K562 (cell line): ENCODE measurements at regions not wholly inside any gene's neighbourhood (a gene's known extent, or its start where the extent isn't known, plus 50 kb on each side); places are given as distances from the start of the nearest gene placed in this dataset.

Source experiments
- ATAC-seq: fragments of 200-7000 bp; cut with Tn5 transposase; 3 replicates; pipeline ENCODE4 v1.9.1; 2020; ENCODE audit warnings: moderate library complexity
- BruUV-seq: library from RNA; stranded (reverse); fragments of 400-500 nt; replicated peaks from 2 replicates; lab custom pipeline; 2021; lab: Mats Ljungman, UMichigan
- CTCF ChIA-PET: fragments of 300-600 bp; formaldehyde crosslinking; extraction: SDS; loops from one replicate; lab custom pipeline; 2021; ENCODE audit warnings: low intra/inter-chr PET ratio; lab: Yijun Ruan, JAX
- POLR2A ChIA-PET: fragments of 300-600, 350-650 bp; sonication (Branson Sonifier 250); formaldehyde crosslinking; extraction: SDS; loops from one replicate; lab custom pipeline; 2021; ENCODE audit warnings: antibody characterized with exemption, inconsistent platforms; lab: Yijun Ruan, JAX
- DNase-seq, 4 experiments: peaks; one replicate each; pipeline versions ENCODE4 v3.0.0 to v3.0.0-alpha.2; 2011 to 2018; ENCODE audit warnings: low spot score in 3 of 4, mixed read lengths in 3 of 4; ENCODE audit errors: extremely low read depth in 1 of 4
- FAIRE-seq: peaks from 2 replicates; lab custom pipeline; 2011; peaks lifted over from hg19 to GRCh38; lab: Jason Lieb, UNC
- H2AFZ ChIP-seq: 2 replicates; pipeline ENCODE4 v1.6.0; 2011; ENCODE audit warnings: low read depth, low read length, control low read depth, inconsistent platforms
- H3K27ac ChIP-seq: fragments of 200-600 bp; 3 replicates; pipeline ENCODE4 v1.8.0; 2011; ENCODE audit warnings: low read depth, mild to moderate bottlenecking, control low read depth, inconsistent platforms, low read length, moderate library complexity, mixed read lengths; ENCODE audit errors: extremely low read depth
- H3K27me3 ChIP-seq, 2 experiments: fragments of 300-600 bp in 1 of 2; 2 replicates in 1 of 2; 3 replicates in 1 of 2; pipeline versions ENCODE4 v1.6.0 to v1.8.0; 2011; ENCODE audit warnings: inconsistent platforms in 2 of 2, low read length in 2 of 2, mild to moderate bottlenecking in 1 of 2, mixed read lengths in 1 of 2, moderate library complexity in 1 of 2; ENCODE audit not compliant: control insufficient read depth in 2 of 2, insufficient read depth in 2 of 2
- H3K36me3 ChIP-seq: fragments of 300-600 bp; 3 replicates; pipeline ENCODE4 v1.8.0; 2011; ENCODE audit warnings: mild to moderate bottlenecking, low read length, inconsistent platforms; ENCODE audit not compliant: control insufficient read depth, insufficient read depth
- H3K4me1 ChIP-seq, 2 experiments: fragments of 200-600 bp in 1 of 2; replicated peaks in 1 of 2; 2 replicates in 1 of 2; 3 replicates in 1 of 2; pipeline versions ENCODE4 v1.5.1 to v1.8.0; 2011; ENCODE audit warnings: inconsistent platforms in 2 of 2, low read length in 2 of 2, mild to moderate bottlenecking in 1 of 2, mixed read lengths in 1 of 2, moderate library complexity in 1 of 2; ENCODE audit not compliant: control insufficient read depth in 2 of 2, insufficient read depth in 2 of 2
- H3K4me2 ChIP-seq: 2 replicates; pipeline ENCODE4 v1.6.1; 2011; ENCODE audit warnings: low read length, control low read depth, inconsistent platforms, mixed read lengths; ENCODE audit not compliant: insufficient read depth
- H3K4me3 ChIP-seq: fragments of 200-600 bp; sonication (generic), shearing (Covaris generic); 2 replicates; pipeline ENCODE4 v1.5.1; 2016; ENCODE audit warnings: control low read depth, inconsistent platforms
- H3K79me2 ChIP-seq: fragments of 200-600 bp; 3 replicates; pipeline ENCODE4 v1.8.0; 2011; ENCODE audit warnings: low read length, inconsistent platforms; ENCODE audit not compliant: control insufficient read depth, insufficient read depth
- H3K9ac ChIP-seq, 2 experiments: 2 replicates each; pipeline versions ENCODE4 v1.6.0 to v1.6.1; 2011; ENCODE audit warnings: low read depth in 2 of 2, low read length in 2 of 2, control low read depth in 1 of 2, inconsistent platforms in 1 of 2, mild to moderate bottlenecking in 1 of 2, mixed read lengths in 1 of 2; ENCODE audit not compliant: insufficient read depth in 1 of 2
- H3K9me1 ChIP-seq: one replicate; pipeline ENCODE4 v1.6.0; 2011; ENCODE audit warnings: inconsistent platforms, mild to moderate bottlenecking, low read length, moderate library complexity; ENCODE audit not compliant: control insufficient read depth, insufficient read depth
- H3K9me3 ChIP-seq: replicated peaks from 2 replicates; pipeline ENCODE4 v1.5.1; 2011; ENCODE audit warnings: low read depth, low read length, inconsistent platforms; ENCODE audit not compliant: control insufficient read depth, insufficient read depth
- H4K20me1 ChIP-seq: replicated peaks from 2 replicates; pipeline ENCODE4 v1.6.1; 2011; ENCODE audit warnings: low read length, inconsistent platforms, mixed read lengths; ENCODE audit not compliant: control insufficient read depth, insufficient read depth
- FIP1L1 ChIP-seq: fragments of 200-400 bp; formaldehyde crosslinking; IDR thresholded peaks from 2 replicates; pipeline ENCODE4 v1.6.1; 2018; ENCODE audit warnings: mild to moderate bottlenecking, low read depth, low read length; ENCODE audit not compliant: poor library complexity, severe bottlenecking
- HNRNPL ChIP-seq: fragments of 200-400 bp; formaldehyde crosslinking; IDR thresholded peaks from 2 replicates; pipeline ENCODE4 v1.6.1; 2017; ENCODE audit warnings: low read depth, mild to moderate bottlenecking, low read length
- KDM2B ChIP-seq: fragments of 250-450 bp; sonication (Bioruptor Pico); IDR thresholded peaks from 2 replicates; pipeline ENCODE4 v1.8.0; 2021; ENCODE audit warnings: mild to moderate bottlenecking, moderate library complexity
- SUPT5H ChIP-seq: fragments of 450-650 bp; IDR thresholded peaks from 2 replicates; pipeline ENCODE4 v1.6.1; 2016
- ZBTB26 ChIP-seq: fragments of 450-650 bp; formaldehyde crosslinking; IDR thresholded peaks from 2 replicates; pipeline ENCODE4 v1.4.0; 2022; ENCODE audit warnings: missing genetic modification characterization
- ZNF239 ChIP-seq: fragments of 250-450 bp; sonication (Bioruptor Pico); IDR thresholded peaks from 2 replicates; pipeline ENCODE4 v1.4.0; 2020; ENCODE audit warnings: mild to moderate bottlenecking
- ZNF274 ChIP-seq: IDR thresholded peaks from 2 replicates; pipeline ENCODE4 v1.6.1; 2011; ENCODE audit warnings: low read depth, mild to moderate bottlenecking, low read length, moderate library complexity, borderline replicate concordance
- ZNF449 ChIP-seq: fragments of 250-450 bp; sonication (Bioruptor Pico); IDR thresholded peaks from 2 replicates; pipeline ENCODE4 v1.8.0; 2022; ENCODE audit warnings: moderate library complexity, mild to moderate bottlenecking, inconsistent platforms
- WGBS: fragments of 100-300 bp; shearing (Covaris generic); methylation state at CpG from one replicate; pipeline ENCODE4 v1.1.6; 2016; ENCODE audit warnings: low coverage, mixed read lengths; ENCODE audit not compliant: insufficient coverage; ENCODE audit errors: missing lambda C conversion rate; 5-methylcytosine and 5-hydroxymethylcytosine counted together
- in situ Hi-C: fragments of 300-500 bp; cut with MboI; formaldehyde crosslinking; loops from 4 replicates; pipeline ENCODE4 v1.15.0; 2018; ENCODE audit warnings: inconsistent platforms, mixed read lengths
- intact Hi-C: fragments of 100-400 bp; cut with micrococcal nuclease; formaldehyde crosslinking; loops from 2 replicates; pipeline ENCODE4 v1.14.2; 2022

- TF ChIP-seq ZNF239 (CRISPR knock-in tag) (no peak), ZNF449 (CRISPR knock-in tag) (no peak), HNRNPL (no peak), KDM2B (CRISPR knock-in tag) (no peak), ZNF274 (no peak), ZBTB26 (CRISPR knock-in tag) (no peak)
These were observed 265.8 kb downstream of the TAFA4 start (continued) for GRCh38 chr3:68666429-68667136.

GRCh38 chr3:68664276-68664675 is 268.1 kb downstream of the TAFA4 start:
- Histone ChIP-seq H3K4me1 (no peaks in the 10 kb centered on the region), H3K9me3 (no peaks in the 10 kb centered on the region), H3K36me3 (no peaks in the 10 kb centered on the region), H3K9me1 (no peaks in the 10 kb centered on the region), H3K9ac (no peak overlapping the region), H4K20me1 (no peaks in the 10 kb centered on the region), H3K79me2 (no peaks in the 10 kb centered on the region), H3K4me3 (no peak overlapping the region), H3K27me3 (no peaks in the 10 kb centered on the region), H3K4me2 (no peak overlapping the region), H2AFZ (no peak overlapping the region), H3K27ac (no peak overlapping the region)
- intact Hi-C loops (no loop called here), in situ Hi-C loops (no loop called here)
- ChIA-PET POLR2A (no interaction called here), CTCF (no interaction called here)
- 0% methylated on average over 1 of the region's 1 CpG for WGBS
- BruUV-seq = no TSS peak
- ATAC-seq = no peak
- FAIRE-seq = no peak
- DNase-seq = no peak
- TF ChIP-seq ZNF449 (CRISPR knock-in tag) (no peak), SUPT5H (no peak), FIP1L1 (no peak)
